Adrenal gland (tissue), 5 donors: ENCODE measurements at regions not wholly inside any gene's neighbourhood (a gene's known extent, or its start where the extent isn't known, plus 50 kb on each side); places are given as distances from the start of the nearest gene placed in this dataset.

Experiments
- CTCF ChIP-seq, 6 experiments: fragments of 450-650 bp in 4 of 6; fragments of 200-600 bp in 2 of 6; sonication (generic) in 1 of 6; IDR thresholded peaks; 1 replicate in 5 of 6; 2 replicates in 1 of 6; pipeline versions ENCODE4 v1.5.1 to v1.8.0; 2016 to 2021; ENCODE audit warnings: antibody characterized with exemption in 6 of 6, mild to moderate bottlenecking in 2 of 6, moderate library complexity in 1 of 6
- POLR2A ChIP-seq, 2 donors: fragments of 450-650 bp; IDR thresholded peaks; one replicate each; pipeline ENCODE4 v1.6.1; 2017; ENCODE audit warnings: antibody characterized with exemption in 2 of 2, mild to moderate bottlenecking in 2 of 2, moderate library complexity in 1 of 2
- donor health status: DM: no; HTN: no; CAD: no.

GRCh38 chr1:87902830-87903229 lies 574.1 kb downstream of the LMO4 start:
- TF ChIP-seq CTCF (IDR thresholded peaks at IDR 0.05) (no peak), POLR2A (IDR thresholded peaks at IDR 0.05) (no peak)
